AG08395 (cell line): ENCODE measurements at regions not wholly inside any gene's neighbourhood (a gene's known extent, or its start where the extent isn't known, plus 50 kb on each side); places are given as distances from the start of the nearest gene placed in this dataset.

Experiments
- DNase-seq: peaks from one replicate; pipeline ENCODE4 v3.0.0; 2012; ENCODE audit warnings: mixed read lengths, low spot score

DNA sequence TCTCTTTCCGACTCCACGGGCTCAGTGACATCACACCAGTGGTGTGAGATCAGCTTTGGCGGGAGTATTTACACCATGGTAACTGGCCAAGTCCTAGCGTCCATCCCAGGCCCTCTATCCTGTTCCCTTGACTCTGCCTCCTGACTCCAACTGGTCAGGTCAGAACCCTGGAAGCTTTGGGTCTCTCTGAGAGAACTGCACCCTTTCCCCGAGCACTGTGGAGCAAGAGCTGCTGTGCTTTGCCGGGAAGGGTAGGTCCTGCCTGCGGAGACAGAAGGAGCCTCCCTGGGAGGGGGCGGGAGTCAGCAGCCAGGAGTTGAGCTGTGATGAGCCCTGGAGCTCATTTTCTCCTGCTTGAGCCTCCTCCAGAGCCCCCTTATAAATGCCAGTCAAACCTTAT lies 212.1 kb upstream of the TNRC6C start:
- no peak for DNase-seq

DNA sequence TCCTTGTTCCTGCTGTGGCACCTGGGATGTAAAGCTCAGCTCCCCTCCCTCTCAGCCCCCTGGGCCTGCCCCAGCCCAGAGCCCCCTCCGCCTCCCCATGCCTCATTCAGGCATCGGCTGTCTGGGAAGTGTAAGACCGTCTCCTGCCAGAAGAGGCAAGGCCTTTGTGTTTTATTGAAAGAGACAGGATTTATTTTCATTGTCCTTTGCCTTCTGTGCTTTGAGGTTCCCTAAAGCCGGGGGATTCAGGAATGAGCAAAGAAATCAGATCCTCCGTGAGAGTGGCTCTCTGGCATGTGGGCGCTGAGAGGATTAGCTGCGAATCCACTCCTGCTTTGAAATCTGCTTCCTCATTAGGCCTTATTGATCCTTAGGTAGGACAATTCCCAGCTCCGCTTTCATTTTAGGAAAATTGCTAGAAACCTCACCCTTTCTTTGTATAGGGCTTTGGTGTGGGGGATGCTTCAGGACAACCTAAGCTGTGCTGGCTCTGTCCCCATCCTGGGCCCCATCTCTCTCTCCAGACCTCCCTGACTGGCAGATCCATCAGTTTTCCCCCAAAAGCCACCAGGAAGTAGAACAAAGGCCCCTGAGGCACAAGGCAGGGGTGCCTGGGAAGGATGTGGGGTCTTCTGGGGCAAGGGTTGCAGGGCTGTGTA lies 211.5 kb upstream of the TNRC6C start:
- no peak for DNase-seq

DNA sequence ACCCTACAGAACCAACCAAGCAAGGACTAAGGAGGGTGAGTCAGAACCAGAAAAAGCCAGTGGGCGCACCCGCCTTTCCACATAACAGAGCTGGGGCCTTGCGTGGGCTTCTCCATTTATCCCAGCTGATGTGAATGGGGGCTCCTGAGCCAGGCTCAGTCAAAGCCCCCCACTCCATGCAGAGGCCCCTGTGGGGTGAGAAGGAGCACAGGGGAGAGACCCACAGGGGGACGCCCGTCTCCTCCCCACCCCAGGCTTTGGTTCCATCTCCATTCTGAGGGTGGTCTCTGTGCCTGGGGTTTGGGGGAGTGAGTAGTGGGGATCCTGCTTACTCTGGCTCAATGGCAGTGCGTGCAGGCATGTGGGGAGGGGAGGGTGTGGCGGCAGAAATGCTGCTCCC lies 210.1 kb upstream of the TNRC6C start:
- no peak for DNase-seq

DNA sequence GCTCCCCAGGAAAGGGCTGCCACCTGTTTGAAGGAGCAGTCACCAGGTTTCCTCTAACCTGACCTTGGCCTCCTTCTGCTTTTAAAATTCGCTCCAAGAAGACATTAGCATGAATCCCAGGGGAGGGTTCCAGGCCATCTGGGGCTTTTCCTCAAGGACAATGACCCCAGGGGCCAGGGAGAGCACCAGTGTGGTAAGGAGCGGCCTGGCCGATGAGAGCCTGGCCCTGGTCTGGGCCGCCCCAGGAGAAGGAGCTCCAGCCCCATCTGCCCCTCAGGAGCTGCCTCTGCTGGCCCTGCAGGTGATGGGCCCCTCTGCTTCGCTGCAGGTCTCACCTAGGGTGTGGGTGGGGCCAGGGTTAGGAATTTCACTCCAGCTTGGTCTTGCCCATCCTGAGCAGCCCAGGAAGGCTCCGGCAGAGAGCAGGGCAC lies 209.2 kb upstream of the TNRC6C start:
- DNase-seq: no peak

DNA sequence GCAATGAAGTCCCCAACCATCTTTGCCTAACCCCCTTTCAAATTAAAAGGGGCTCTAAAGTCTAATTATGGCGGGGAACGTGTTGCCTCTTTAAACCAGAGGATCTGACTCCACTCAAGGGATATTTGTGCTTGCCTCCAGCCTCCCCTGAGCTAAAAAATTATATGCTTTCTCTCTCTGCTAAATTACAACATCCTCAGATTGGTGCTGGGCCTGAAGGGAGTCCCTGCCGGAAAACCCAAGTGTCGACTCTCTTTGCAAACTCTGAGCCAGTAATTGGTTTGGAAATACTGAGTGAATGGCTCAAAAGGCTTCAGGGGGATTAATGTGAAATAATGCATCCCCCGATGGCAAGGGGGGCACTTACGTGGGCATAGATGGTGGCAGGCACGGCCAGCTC lies 208.5 kb upstream of the TNRC6C start:
- no peak for DNase-seq

DNA sequence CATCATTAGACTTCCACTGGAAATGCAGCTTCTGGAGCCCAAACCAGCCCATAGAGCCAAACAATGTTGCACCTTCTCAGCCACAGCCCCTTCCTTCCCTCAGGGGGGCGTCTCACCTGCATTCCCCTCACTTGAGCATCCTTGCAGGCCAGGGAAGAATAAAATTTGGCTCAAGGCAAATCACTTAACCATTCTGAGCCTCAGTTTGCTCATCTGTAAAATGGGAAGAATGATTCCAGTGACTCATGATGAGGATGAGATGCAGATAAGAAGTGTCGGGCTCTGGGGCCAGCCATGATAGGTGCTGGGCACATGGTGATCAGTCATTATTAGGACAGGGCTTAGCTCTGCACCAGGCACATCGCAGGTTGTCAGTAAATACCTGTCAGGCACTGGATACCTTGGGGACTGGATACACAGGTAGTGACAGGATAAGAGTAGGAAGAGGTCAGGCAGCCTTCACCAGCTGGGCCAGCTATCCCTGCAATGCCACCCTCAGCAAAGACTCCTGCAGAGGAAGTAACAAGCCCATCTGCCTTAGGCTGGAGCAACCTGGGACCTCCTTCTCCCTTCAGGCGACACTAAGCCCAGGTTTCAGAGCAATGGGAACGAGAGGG lies 208.0 kb upstream of the TNRC6C start:
- no peak for DNase-seq

DNA sequence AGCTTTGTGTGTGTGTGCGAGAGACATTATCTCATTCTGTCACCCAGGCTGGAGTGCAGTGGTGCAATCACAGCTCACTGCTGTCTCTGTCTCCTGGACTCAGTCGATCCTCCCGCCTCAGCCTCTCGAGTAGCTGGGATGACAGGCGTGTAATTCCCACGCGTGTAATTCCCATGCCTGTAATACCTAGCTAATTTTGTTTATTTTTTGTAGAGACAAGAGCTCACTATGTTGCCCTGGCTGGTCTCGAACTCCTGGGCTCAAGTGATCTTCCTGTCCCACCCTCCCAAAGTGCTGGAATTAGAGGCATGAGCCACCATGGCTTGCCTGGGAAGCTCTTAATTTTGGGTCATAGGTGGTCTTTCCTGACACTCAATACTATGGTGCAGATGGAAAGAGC lies 205.3 kb upstream of the TNRC6C start:
- DNase-seq: no peak

DNA sequence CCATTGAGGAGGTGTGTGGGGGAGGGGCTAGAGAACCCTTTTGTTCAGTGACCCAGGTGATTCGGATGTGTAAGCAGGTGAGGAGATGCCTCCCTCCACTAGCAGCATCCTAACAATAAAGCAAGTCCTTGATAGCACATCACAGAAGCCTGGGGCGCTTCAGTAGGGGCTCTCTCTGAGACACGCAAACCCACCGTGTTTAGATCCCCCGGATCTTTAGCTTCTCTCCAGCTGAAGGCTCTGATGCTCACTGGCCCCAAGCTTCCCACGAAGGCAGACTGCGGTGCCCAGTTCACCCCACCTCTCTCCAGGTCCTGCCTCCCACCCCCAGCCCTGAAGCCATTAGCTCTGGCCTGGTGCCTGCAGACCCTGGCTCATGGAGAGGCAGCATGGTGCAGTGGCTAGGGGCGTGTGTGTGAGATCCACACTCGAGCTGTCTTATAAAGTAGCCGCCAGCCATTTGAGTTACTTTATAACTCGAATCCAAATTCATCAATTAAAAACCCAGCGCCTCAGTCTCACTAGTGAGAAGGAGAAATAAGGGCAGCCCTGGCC lies 204.7 kb upstream of the TNRC6C start:
- DNase-seq: no peak

DNA sequence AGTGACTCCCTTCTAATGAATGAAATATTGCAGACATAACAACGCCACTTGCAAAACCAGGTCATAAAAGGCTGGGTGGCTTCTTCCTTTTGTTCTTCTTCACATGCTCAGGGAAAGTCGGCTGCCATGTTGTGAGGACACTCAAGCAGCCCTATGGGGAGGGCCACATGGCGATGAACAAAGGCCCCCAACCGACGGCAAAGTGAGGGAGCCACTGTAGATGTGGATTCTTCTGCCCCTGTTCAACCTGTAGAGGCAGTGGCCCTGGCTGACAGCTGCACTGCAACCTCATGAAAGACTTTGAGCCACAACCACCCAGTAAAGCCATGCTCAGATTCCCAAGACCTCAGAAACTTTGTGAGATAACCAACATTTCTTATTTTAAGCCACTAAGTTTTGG lies 203.5 kb upstream of the TNRC6C start:
- DNase-seq: no peak

DNA sequence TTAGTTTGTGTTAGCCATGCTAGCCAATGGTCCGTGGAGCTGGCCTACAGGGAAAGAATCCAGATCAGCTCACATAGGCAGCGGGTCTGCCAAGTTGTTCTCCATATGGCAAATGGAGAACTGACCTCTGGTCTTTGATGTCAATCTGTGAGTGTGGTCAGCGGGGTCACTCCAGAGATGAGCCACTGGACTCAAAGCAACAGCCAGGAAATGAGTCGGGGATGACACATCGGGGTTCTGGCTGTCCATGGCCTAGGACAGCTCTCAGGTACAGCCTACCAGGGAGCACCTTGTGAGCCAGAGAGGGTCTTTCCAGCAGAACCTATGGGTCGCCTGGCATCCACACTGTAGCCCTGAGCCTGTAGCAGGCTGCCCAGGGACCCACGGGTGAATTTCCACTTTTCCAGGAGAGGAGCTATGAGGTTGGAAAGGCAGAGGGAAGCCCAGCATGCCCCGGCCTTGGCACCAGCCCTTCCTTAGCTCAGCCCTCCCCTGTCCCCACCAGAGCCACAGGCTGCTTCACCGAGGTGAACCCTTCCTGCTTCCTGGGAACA lies 203.0 kb upstream of the TNRC6C start:
- no peak for DNase-seq

DNA sequence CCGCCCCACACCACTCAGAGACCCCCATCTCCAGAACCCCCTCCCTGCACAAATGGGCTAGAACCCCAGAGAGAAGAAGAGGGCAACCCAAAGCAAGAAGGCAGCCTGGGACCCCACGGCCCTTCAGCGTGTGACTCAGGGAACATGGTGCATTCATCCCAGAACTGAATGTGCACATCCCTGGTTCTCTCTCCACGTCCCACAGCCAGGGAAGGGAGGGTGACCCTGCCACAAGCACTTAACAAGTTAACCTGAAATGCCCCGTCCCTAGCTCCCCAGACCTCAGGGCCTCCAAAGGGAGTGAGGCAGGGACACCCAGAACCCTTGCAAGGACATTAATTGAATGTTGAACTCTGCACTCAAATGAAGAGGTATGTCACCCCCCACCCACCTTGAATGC lies 202.5 kb upstream of the TNRC6C start:
- DNase-seq: no peak

DNA sequence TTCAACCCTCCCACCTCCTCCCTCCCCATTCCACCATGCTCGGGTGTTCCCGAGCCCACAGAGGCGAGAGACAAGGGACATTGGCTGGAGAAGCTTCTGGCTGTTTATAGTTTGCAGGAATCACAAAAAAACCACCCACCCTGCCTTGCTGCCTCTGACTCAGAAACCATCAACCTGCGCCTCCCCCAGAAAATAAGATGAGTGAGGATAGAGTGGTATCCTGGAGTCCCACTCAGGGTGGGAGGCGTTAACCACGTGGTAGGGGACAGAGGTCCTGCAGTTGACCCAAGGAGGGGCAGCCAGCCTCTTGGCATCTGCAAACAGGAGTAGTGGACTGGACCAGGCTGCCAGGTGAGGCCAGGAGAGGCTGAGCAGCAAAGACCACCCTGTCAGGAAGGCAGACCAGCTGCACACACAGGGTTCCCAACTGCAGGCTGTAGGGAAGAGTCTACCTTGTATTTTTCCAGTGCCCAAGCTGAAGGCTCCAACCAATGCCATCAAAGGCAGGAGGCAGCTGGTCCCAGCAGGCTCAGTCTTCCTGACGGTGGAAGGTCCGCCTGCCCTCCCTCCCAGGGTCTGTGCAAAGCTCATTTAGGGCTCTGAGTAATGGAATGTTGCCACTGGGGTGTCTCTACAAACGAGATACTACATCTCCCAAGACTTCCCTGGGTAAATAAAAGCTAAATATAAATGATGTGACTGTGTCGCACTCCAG lies 201.5 kb upstream of the TNRC6C start:
- DNase-seq: no peak

DNA sequence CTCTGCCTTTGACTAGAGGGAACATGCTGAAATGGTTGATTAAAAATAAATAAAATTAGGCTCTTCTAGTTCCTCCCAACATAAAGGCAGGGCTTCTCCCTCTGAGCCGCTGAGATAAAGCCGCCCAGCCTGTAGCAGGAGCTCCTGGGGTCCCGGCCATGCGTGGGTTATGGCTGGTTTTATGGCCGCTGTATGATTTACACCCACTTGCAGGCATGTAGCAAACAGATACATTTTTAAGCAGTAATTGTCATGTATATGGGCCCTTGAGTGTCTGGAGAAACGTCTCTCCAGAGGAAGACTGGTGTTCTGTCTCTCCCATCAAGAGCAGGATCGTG lies 201.0 kb upstream of the TNRC6C start:
- no peak for DNase-seq

DNA sequence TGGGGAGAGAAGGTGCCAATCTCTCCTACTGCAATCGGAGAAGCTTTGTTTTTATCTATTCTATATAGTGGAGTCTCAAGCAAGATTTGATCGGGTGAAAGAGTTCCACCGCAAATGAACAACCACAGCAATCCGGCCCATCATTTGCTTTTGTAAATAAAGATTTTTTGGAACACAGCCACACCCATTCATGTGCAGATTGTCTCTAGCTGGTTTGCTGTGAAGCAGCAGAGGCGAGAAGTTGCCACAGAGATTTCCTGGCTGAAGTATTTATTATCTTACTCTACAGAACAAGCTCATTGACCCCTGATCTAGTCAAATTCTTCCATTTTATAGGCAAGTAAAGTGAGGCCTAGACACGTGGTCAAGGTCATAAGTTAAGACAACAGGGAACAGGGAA lies 195.5 kb upstream of the TNRC6C start:
- no peak for DNase-seq

DNA sequence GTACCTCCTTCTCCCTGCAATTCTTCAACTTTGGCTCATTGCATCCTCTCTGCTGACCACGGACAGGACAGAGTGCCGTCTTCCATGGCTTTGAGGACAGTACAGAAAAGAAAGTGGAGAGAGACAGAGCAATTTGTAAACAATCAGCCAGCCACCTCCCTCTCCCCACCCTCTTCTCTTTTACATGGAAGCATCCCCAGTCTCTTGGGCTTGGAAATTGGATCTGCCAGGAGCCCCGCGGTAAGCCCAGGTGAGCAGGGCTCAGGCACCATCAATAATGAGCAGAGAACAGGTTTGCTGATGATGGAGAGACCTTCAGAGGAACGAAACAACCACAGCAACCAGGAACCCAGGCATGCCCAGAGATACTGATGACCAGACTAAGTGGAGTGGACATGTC lies 194.9 kb upstream of the TNRC6C start:
- no peak for DNase-seq

DNA sequence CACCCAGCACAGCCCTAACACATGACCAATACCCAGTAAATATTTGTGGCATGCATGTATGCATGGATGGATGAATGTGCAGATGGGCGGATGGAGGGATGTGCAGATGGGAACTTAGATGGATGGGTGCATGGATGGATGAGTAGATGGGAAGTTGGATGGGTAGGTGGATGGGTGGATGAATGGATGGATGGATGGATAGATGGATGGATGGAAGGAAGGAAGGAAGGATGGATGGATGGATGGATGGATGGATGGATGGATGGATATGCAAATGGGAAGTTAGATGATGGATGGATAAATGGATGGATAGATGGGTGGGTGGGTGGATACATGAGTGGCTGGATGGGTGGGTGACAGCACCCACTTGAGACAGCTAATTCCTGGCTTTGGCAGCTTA lies 193.2 kb upstream of the TNRC6C start:
- DNase-seq: no peak

DNA sequence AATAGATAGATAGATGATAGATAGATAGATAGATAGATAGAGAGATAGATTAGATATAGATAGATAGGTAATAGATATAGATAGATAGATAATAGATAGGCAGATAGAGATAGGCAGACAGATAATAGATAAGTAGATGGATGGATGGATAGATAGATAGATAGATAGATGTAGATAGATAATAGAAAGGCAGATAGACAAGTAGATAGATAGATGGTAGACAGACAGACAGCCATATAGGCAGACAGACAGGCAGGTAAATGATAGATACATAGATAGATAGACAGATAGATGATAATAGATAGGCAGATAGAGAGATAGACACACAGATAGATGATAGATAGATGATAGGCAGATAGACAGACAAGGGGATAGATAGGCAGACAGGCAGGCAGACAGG lies 191.4 kb upstream of the TNRC6C start:
- DNase-seq: no peak

DNA sequence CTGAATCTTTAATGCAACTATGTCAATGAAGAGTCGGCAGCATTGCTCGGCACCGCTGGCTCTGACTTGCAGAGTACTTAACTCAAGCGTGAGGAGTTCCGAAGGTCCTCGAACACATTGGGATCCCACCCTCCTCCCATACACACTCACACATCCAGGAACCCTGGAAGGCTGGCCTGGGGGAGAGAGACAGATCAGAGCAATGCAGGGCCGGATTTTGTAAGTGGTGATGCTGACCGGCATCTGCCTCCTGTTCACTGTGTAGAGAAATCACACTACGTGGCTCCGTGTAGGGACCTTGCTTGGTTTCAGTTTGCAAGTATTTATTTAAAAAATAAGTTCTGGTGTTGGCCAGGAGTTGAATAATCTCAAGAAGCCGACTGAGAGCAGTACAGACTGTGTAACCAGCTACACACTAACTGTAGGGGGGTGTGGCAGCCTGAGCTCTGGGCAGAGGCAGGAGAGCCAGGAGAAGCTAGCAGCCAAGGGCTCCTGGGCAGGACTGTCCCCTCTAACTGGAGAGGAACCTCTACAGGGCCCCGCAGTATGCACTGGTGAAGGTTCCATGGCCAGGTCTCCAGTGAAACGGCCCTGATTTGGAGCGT lies 190.2 kb upstream of the TNRC6C start:
- DNase-seq: no peak

DNA sequence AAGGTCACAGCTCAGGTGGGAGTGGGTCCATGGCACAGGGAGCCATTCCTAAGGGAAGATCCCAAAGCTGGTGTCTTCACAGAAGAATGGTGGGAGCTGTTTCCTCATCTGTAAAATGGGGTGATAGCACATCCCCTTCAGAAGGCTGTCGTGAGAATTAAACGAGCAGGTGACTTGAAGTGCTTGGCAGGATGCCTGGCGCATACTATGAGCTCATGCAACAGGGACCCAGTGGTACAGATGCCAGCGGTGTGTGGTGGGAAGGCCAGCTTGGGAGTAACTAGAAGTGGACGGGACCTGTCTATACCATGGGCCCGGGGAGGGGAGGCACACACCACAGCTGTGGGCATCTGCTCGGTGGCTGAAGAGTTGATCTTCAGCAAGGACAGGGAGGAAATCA lies 189.3 kb upstream of the TNRC6C start:
- no peak for DNase-seq

DNA sequence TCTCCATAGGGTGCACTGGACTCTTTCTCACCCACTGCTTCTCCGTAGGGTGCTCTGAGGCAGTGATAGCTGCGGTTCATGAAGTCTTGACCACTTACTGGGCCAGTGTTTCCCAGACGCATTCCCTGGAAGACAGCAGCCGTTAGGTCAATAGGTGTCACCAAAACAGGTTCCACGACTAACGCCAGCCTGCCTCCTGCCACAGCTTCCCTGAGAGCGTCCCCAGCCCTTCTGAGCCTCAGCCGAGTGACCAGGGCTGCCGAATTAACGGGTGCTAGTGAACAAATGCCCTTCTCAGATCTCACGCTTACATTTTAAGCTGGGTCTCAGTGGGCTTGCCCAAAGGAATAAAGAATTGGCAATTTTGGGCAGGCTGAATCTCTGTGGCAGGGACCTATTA lies 188.7 kb upstream of the TNRC6C start:
- no peak for DNase-seq

DNA sequence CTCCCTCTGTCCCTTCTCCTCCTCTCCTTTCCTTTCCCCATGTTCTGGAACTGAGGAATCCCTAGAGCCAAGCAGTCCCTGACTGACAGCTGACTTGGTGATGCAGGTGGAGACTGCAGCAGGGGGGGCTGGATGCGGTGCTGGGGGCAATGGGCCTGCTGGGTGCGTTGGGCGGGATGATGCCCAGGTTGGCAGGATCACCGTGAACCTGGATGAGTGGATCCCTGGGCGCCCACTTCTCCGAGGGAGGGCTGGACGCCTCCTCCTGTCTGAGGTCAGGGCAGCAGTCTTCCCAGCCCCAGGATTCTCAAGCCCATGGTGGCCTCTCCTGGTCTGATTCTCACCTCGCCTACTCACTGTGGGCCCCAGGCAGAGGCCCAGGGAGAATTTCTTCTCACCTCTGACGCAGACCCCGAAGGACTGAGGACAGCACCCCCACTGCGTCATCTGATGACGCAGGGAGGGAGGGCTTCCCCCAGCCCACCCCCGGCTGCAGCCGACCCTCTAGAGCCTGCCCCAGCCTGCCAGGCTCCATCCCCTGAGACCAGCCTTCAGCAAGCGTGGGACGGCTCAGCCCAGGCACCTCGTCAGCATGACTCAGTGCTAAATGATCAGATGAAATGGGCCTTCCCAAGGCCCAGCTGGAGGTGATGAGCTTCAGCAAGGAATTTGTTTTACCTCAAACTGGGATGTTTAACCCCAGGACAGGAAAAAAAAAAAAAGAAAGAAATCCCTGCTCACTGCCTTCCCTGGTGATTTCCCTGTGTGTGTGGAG lies 188.0 kb upstream of the TNRC6C start:
- peak; percentile 79 for DNase-seq

DNA sequence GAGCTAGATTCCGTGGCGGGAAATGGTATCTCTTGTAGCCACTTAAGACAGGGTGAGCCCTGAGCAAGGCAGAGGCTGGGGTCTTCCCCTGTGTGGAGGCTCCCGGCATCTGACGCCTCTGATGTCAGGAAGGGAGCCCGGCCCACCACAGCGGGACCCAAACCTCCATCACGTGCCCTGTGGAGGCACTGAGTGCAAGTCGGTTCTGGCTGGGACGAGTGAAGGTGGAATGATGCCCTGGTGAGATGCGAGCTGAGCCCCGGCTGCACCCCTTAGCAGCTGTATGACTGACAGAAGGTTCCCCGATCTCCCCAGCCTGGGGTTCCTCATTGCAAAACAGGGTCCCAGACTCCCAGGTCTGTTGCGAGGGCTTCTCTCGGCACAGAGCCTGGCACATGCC lies 187.4 kb upstream of the TNRC6C start:
- no peak for DNase-seq
